ENCODE measurements at regions not wholly inside any gene's neighbourhood (a gene's known extent, or its start where the extent isn't known, plus 50 kb on each side); places are given as distances from the start of the nearest gene placed in this dataset.
"Not testable (repeated sequence)": the region's sequence is repeated elsewhere in the genome, so short reads cannot be mapped to it uniquely, and the experiment has no call there.

GRCh38 chr4:107509615-107510014 lies 210.4 kb downstream of the PAPSS1 start:
- Histone ChIP-seq H3K4me3 (ENCODE audit: low read depth, low read length) (no peak overlapping the region), H3K36me3 (ENCODE audit: control insufficient read depth, insufficient read depth, low read length) (no peaks in the 10 kb centered on the region), H3K27me3 (ENCODE audit: control insufficient read depth, insufficient read depth, low read length) (no peaks in the 10 kb centered on the region)
- TF ChIP-seq CTCF (IDR thresholded peaks at IDR 0.05; ENCODE audit: insufficient read depth, low read length, poor library complexity, severe bottlenecking), result no peak
- DNase-seq (ENCODE audit: low read depth), result no peak

DNA sequence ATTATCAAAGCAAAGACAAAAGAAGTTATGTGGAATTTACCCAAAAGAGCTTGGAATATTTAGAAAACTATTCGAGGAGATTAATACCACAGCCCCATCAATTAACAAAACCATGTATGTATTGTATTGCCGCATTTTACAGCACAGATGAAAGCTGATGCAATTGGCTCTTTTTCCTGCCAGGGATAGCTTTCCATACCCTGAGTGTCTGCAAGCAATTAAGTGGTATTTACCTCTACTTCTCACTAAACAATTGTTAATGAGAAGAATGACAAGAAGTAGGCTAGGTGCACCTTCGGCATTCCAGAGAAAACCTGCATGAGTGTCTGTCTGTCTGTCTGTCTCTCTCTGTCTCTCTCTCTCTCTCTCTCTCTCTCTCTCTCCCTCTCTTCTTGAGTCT lies 219.5 kb downstream of the PAPSS1 start:
- Histone ChIP-seq H3K4me3 (ENCODE audit: low read depth, low read length) (no peak overlapping the region), H3K36me3 (ENCODE audit: control insufficient read depth, insufficient read depth, low read length) (no peaks in the 10 kb centered on the region), H3K27me3 (ENCODE audit: control insufficient read depth, insufficient read depth, low read length) (no peaks in the 10 kb centered on the region)
- no peak for DNase-seq (ENCODE audit: low read depth)
- no peak for TF ChIP-seq CTCF (IDR thresholded peaks at IDR 0.05; ENCODE audit: insufficient read depth, low read length, poor library complexity, severe bottlenecking)

DNA sequence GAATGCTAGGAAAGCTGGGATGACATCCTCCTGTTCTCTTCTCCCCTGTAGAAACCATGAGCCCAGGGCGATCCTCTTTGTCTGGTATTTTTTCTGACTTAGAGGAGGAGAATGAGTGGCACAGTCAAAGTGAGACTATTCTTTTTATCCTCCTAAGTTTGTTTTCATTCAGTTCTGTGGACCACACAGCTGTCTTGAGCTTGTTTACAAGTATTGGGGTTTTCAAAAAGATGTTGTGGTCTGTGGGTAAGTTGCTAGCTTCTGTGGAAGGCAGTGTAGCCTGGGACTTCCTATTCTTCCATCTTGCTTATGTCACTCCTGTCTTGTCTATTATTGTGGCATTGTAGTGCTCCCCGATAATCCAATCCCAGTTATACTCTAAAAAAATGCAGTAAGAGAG lies 223.0 kb downstream of the PAPSS1 start:
- TF ChIP-seq CTCF (IDR thresholded peaks at IDR 0.05; ENCODE audit: insufficient read depth, low read length, poor library complexity, severe bottlenecking), result no peak
- Histone ChIP-seq H3K4me3 (ENCODE audit: low read depth, low read length) (no peak overlapping the region), H3K36me3 (ENCODE audit: control insufficient read depth, insufficient read depth, low read length) (no peaks in the 10 kb centered on the region), H3K27me3 (ENCODE audit: control insufficient read depth, insufficient read depth, low read length) (no peaks in the 10 kb centered on the region)
- no peak for DNase-seq (ENCODE audit: low read depth)

GRCh38 chr4:107492566-107492965 lies 227.5 kb downstream of the PAPSS1 start:
- DNase-seq (ENCODE audit: low read depth), result no peak
- H3K4me3 ChIP-seq (ENCODE audit: low read depth, low read length), result no peak overlapping the region
- no peak for TF ChIP-seq CTCF (IDR thresholded peaks at IDR 0.05; ENCODE audit: insufficient read depth, low read length, poor library complexity, severe bottlenecking)
- H3K27me3 ChIP-seq (ENCODE audit: control insufficient read depth, insufficient read depth, low read length), result no peaks in the 10 kb centered on the region
- H3K36me3 ChIP-seq (ENCODE audit: control insufficient read depth, insufficient read depth, low read length), result no peaks in the 10 kb centered on the region

- TF ChIP-seq CTCF (IDR thresholded peaks at IDR 0.05; ENCODE audit: insufficient read depth, low read length, poor library complexity, severe bottlenecking), result no peak
- Histone ChIP-seq H3K36me3 (ENCODE audit: control insufficient read depth, insufficient read depth, low read length) (no peaks in the 10 kb centered on the region), H3K27me3 (ENCODE audit: control insufficient read depth, insufficient read depth, low read length) (no peaks in the 10 kb centered on the region), H3K4me3 (ENCODE audit: low read depth, low read length) (no peak overlapping the region)
- no peak for DNase-seq (ENCODE audit: low read depth)
Observed at GRCh38 chr4:107490116-107490515, 229.9 kb downstream of the PAPSS1 start.

- not testable (repeated sequence) for H3K36me3 ChIP-seq (ENCODE audit: control insufficient read depth, insufficient read depth, low read length)
Observed at GRCh38 chr4:107483621-107484020, 236.4 kb downstream of the PAPSS1 start.

More at GRCh38 chr4:107483621-107484020, 236.4 kb downstream of the PAPSS1 start:
- not testable (repeated sequence) for H3K4me3 ChIP-seq (ENCODE audit: low read depth, low read length); H3K27me3 ChIP-seq (ENCODE audit: control insufficient read depth, insufficient read depth, low read length); DNase-seq (ENCODE audit: low read depth)
